OCI-LY3 (cell line): ENCODE measurements at regions not wholly inside any gene's neighbourhood (a gene's known extent, or its start where the extent isn't known, plus 50 kb on each side); places are given as distances from the start of the nearest gene placed in this dataset.

Experiments
- H2AFZ ChIP-seq: fragments of 200-600, 300-600 bp; shearing (Covaris generic); 2 replicates; pipeline ENCODE4 v1.6.0; 2014; ENCODE audit warnings: antibody characterized with exemption, low read depth, low read length
- H3K27ac ChIP-seq: fragments of 200-600, 300-600 bp; sonication (generic); 2 replicates; pipeline ENCODE4 v1.5.1; 2014; ENCODE audit warnings: mild to moderate bottlenecking, low read length, moderate library complexity, mixed read lengths
- H3K27me3 ChIP-seq: fragments of 200-600, 300-600 bp; sonication (generic); 2 replicates; pipeline ENCODE4 v1.6.1; 2014; ENCODE audit warnings: low read depth, low read length, mixed read lengths
- H3K36me3 ChIP-seq: fragments of 200-600, 300-600 bp; sonication (generic); replicated peaks from 2 replicates; pipeline ENCODE3; 2014; ENCODE audit warnings: low read depth, low read length, mixed read lengths
- H3K4me1 ChIP-seq: fragments of 300-600, 200-600 bp; sonication (generic); 2 replicates; pipeline ENCODE4 v1.6.1; 2014; ENCODE audit warnings: low read length, mixed read lengths
- H3K4me2 ChIP-seq: fragments of 200-600, 300-600 bp; sonication (generic); 2 replicates; pipeline ENCODE4 v1.6.1; 2014; ENCODE audit warnings: low read length, mixed read lengths
- H3K4me3 ChIP-seq: fragments of 300-600, 200-600 bp; sonication (generic); 2 replicates; pipeline ENCODE4 v1.5.1; 2014; ENCODE audit warnings: antibody characterized with exemption, mild to moderate bottlenecking, low read length, moderate library complexity
- H3K79me2 ChIP-seq: fragments of 300-600, 200-600 bp; shearing (Covaris generic); 2 replicates; pipeline ENCODE4 v1.6.1; 2014; ENCODE audit warnings: mild to moderate bottlenecking, low read length, mixed read lengths
- H3K9ac ChIP-seq: fragments of 300-600, 200-600 bp; shearing (Covaris generic); 2 replicates; pipeline ENCODE4 v1.6.0; 2014; ENCODE audit warnings: mild to moderate bottlenecking, low read length, moderate library complexity
- H3K9me3 ChIP-seq: fragments of 200-600, 300-600 bp; shearing (Covaris generic); 2 replicates; pipeline ENCODE4 v1.6.1; 2014; ENCODE audit warnings: low read length, mixed read lengths; ENCODE audit not compliant: insufficient read depth
- H4K20me1 ChIP-seq: fragments of 200-600, 300-600 bp; sonication (generic); 2 replicates; pipeline ENCODE4 v1.6.1; 2016; ENCODE audit warnings: low read length, mixed read lengths; ENCODE audit not compliant: insufficient read depth
- EZH2phosphoT487 ChIP-seq: fragments of 200-600 bp; shearing (Covaris generic); IDR thresholded peaks from 2 replicates; pipeline ENCODE4 v1.6.1; 2018; ENCODE audit warnings: antibody characterized with exemption, mixed run types, low read depth
- TF ChIP-seq, protein P1 (sequence below): fragments of 200-600, 300-600 bp; sonication (generic); IDR thresholded peaks from 2 replicates; pipeline ENCODE4 v1.5.1; 2014; ENCODE audit warnings: antibody characterized with exemption, low read length, low read depth

DNA sequence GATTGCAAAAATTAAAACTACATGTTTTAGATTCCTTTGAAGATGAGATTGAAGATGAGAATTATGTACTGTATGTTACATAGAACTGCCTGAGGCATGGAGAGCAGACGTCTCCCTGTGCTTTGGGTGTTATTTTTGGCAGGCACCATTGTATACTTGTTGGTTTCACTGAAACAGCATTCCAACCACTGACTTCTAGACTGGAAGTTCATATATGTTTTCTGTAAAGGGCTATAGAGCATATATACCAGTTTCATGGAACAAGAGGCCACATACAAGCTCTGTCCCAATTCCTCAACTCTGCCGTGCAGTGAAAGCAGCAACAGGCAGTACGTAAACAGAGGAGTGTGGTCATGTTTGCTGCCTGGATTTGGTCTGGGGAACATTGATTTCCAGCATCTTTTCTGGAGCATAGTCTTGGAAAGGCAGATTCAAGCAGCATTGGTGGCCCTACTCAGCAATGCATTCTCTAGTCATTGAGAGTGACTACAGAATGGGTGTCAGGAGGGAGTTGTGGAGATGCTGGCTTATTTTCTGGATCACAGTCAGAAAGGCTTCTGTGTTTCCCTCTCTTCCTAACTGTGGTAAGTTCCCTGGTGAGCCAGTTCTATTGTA is 57.6 kb upstream of the CNTN1 start:
- Histone ChIP-seq H3K4me3 (no peak overlapping the region), H3K4me2 (no peak overlapping the region), H4K20me1 (no peaks in the 10 kb centered on the region), H3K79me2 (no peaks in the 10 kb centered on the region), H3K36me3 (no peaks in the 10 kb centered on the region), H3K4me1 (no peaks in the 10 kb centered on the region), H3K27me3 (no peaks in the 10 kb centered on the region), H3K9ac (no peak overlapping the region), H3K27ac (no peak overlapping the region), H3K9me3 (no peaks in the 10 kb centered on the region), H2AFZ (no peak overlapping the region)
- TF ChIP-seq, protein P1, sequence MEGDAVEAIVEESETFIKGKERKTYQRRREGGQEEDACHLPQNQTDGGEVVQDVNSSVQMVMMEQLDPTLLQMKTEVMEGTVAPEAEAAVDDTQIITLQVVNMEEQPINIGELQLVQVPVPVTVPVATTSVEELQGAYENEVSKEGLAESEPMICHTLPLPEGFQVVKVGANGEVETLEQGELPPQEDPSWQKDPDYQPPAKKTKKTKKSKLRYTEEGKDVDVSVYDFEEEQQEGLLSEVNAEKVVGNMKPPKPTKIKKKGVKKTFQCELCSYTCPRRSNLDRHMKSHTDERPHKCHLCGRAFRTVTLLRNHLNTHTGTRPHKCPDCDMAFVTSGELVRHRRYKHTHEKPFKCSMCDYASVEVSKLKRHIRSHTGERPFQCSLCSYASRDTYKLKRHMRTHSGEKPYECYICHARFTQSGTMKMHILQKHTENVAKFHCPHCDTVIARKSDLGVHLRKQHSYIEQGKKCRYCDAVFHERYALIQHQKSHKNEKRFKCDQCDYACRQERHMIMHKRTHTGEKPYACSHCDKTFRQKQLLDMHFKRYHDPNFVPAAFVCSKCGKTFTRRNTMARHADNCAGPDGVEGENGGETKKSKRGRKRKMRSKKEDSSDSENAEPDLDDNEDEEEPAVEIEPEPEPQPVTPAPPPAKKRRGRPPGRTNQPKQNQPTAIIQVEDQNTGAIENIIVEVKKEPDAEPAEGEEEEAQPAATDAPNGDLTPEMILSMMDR, result no peak
- TF ChIP-seq EZH2phosphoT487, result no peak

DNA sequence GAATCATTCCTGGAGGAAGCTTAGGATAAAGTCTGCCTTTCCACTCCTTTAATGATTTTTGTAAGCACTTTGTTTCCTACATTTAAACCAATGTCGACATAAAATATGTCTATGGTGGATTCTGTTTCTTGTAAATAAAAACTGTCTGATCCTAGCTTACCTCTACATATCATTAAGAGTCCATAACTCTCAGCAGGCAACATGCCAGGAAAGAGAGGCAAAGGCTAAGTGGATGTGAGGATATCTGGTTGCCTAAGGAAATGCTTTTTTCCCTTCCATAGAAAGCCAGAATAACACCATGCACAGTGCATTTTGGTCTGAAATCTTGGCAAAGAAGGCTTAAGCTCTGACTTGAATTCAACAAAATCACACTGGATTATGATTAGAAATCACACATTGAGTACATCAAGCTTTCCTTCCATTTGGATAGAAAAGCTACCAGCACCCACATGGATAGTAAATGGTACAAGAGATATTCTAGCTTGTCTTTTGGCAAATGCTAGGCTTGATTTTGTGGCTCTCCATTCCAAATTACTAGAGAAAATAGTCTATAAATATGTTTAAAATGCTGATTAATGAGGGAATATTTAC is 57.0 kb upstream of the CNTN1 start:
- H3K36me3 ChIP-seq, result no peaks in the 10 kb centered on the region

More for the DNA sequence above, 57.0 kb upstream of the CNTN1 start:
- H3K9ac ChIP-seq, result no peak overlapping the region
- H4K20me1 ChIP-seq, result no peaks in the 10 kb centered on the region
- TF ChIP-seq, protein P1, result no peak
- TF ChIP-seq EZH2phosphoT487, result no peak
- no peaks in the 10 kb centered on the region for H3K4me1 ChIP-seq
- no peaks in the 10 kb centered on the region for H3K27me3 ChIP-seq
- no peaks in the 10 kb centered on the region for H3K79me2 ChIP-seq
- no peak overlapping the region for H3K4me3 ChIP-seq
- H3K27ac ChIP-seq, result no peak overlapping the region
- no peaks in the 10 kb centered on the region for H3K9me3 ChIP-seq
- H2AFZ ChIP-seq, result no peak overlapping the region
- no peak overlapping the region for H3K4me2 ChIP-seq
